Naive thymus-derived CD8-positive, alpha-beta T cell (primary cell): ENCODE measurements at regions not wholly inside any gene's neighbourhood (a gene's known extent, or its start where the extent isn't known, plus 50 kb on each side); places are given as distances from the start of the nearest gene placed in this dataset.
"Not testable (repeated sequence)": the region's sequence is repeated elsewhere in the genome, so short reads cannot be mapped to it uniquely, and the experiment has no call there.

ENCODE experiments used
- ATAC-seq, 2 donors: fragments of 150-1000 bp; cut with Tn5 transposase in 1 of 2; sonication (Bioruptor Pico), chemical (Tn5 transposase) in 1 of 2; 1 replicate in 1 of 2; 2 replicates in 1 of 2; pipeline ENCODE4 v1.10.0; 2021; ENCODE audit warnings: mild to moderate bottlenecking in 2 of 2, moderate library complexity in 2 of 2
- POLR2A ChIA-PET: fragments of 350-600 bp; sonication (Branson Sonifier 250); formaldehyde crosslinking; loops from one replicate; lab custom pipeline; 2021; ENCODE audit warnings: antibody characterized with exemption; lab: Charles Lee
- DNase-seq, 10 donors: peaks; one replicate each; pipeline versions ENCODE4 v3.0.0 to v3.0.0-alpha.2; 2020 to 2022
- H3K27ac Mint-ChIP-seq, 10 donors: one replicate each; pipeline ENCODE4 v1.8.0; 2020 to 2022; ENCODE audit warnings: mild to moderate bottlenecking in 10 of 10, mixed read lengths in 10 of 10, moderate library complexity in 4 of 10, inconsistent platforms in 1 of 10
- H3K27me3 Mint-ChIP-seq, 5 donors: one replicate each; pipeline ENCODE4 v1.8.0; 2021 to 2022; ENCODE audit warnings: mixed read lengths in 5 of 5
- H3K36me3 Mint-ChIP-seq, 3 donors: one replicate each; pipeline ENCODE4 v1.8.0; 2020 to 2022; ENCODE audit warnings: mixed read lengths in 3 of 3, mild to moderate bottlenecking in 2 of 3, inconsistent platforms in 1 of 3
- H3K4me1 Mint-ChIP-seq, 4 donors: one replicate each; pipeline ENCODE4 v1.8.0; 2021 to 2022; ENCODE audit warnings: mixed read lengths in 4 of 4
- H3K4me3 Mint-ChIP-seq, 10 donors: one replicate each; pipeline ENCODE4 v1.8.0; 2020 to 2022; ENCODE audit warnings: mild to moderate bottlenecking in 10 of 10, mixed read lengths in 10 of 10, moderate library complexity in 6 of 10, inconsistent platforms in 1 of 10
- H3K9me3 Mint-ChIP-seq, 9 donors: one replicate each; pipeline ENCODE4 v1.8.0; 2020 to 2022; ENCODE audit warnings: mixed read lengths in 9 of 9, mild to moderate bottlenecking in 3 of 9, inconsistent platforms in 1 of 9, moderate library complexity in 1 of 9

DNA sequence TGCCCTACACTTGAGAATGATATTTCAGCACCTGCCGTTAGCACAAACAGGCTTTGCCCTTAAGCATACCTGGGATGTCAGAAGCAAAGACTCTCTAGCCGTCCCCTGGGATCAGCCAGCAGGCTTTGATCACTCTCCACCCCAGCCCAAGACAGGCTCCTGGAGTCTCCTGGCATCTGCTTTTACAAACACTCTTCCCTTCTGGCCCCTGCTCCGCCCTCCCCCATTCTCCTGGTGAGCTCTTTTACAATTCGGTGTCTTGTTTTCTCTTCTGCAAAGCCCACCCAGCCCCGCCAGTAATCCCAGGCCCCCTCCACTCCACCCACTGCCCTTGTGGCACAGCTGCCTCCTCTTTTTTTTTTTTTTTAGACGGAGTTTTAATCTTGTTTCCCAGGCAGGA lies 50.4 kb downstream of the KATNIP start:
- ATAC-seq (no peak), DNase-seq (no peak)
- Mint-ChIP-seq H3K36me3 (peaks cover 0 to 8% (median 2%) of the 10 kb centered on the region in 3 donors), H3K4me1 (peaks cover 0 to 3% (median 0%) of the 10 kb centered on the region in 4 donors), H3K27ac (peak overlapping the region in 2 of 10 donors; percentile 34 to 38), H3K27me3 (no peaks in the 10 kb centered on the region), H3K9me3 (no peaks in the 10 kb centered on the region), H3K4me3 (no peak overlapping the region)
- POLR2A ChIA-PET: no interaction called here

DNA sequence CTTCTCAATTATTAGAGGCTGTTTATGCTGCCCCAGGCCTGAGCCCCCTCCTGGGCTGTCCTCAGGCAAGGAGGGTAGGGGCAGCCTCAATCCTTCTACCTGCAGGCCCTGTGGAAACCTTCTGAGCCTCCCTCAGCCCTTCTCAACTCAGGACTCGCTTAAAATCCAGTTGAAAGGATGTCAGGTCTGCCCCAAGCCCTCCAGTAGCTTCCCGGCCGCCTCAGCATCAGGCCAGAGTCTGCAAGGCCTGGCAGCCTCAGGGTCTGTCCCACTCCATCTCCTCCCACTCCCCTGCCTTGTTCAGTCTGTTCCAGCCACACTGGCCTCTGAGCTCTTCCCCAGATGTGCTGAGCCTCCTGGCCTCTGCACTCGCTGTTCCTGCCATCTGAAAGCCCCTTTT lies 52.2 kb downstream of the KATNIP start:
- DNase-seq: no peak
- no peak overlapping the region for H3K4me3 Mint-ChIP-seq
- H3K27ac Mint-ChIP-seq: peak overlapping the region in 1 of 10 donors; percentile 76
- ATAC-seq: no peak
- H3K27me3 Mint-ChIP-seq: no peaks in the 10 kb centered on the region
- H3K36me3 Mint-ChIP-seq: peaks cover 0 to 8% (median 0%) of the 10 kb centered on the region in 3 donors
- no peaks in the 10 kb centered on the region for H3K9me3 Mint-ChIP-seq
- POLR2A ChIA-PET: no interaction called here
- peaks cover 0 to 3% (median 0%) of the 10 kb centered on the region in 4 donors for H3K4me1 Mint-ChIP-seq

GRCh38 chr16:27605500-27606106 lies 55.7 kb downstream of the KATNIP start:
- H3K36me3 Mint-ChIP-seq: peaks cover 0 to 13% (median 5%) of the 10 kb centered on the region in 3 donors
- DNase-seq: peak in 1 of 10 donors; percentile 1
- H3K27ac Mint-ChIP-seq, H3K4me1 Mint-ChIP-seq, H3K4me3 Mint-ChIP-seq, H3K27me3 Mint-ChIP-seq, POLR2A ChIA-PET, ATAC-seq, H3K9me3 Mint-ChIP-seq: not testable (repeated sequence)

- Mint-ChIP-seq H3K4me3 (no peak overlapping the region), H3K4me1 (peaks cover 0 to 6% (median 0%) of the 10 kb centered on the region in 4 donors), H3K9me3 (no peaks in the 10 kb centered on the region), H3K27ac (no peak overlapping the region), H3K27me3 (no peaks in the 10 kb centered on the region), H3K36me3 (peaks cover 0 to 11% (median 5%) of the 10 kb centered on the region in 3 donors)
- POLR2A ChIA-PET: no interaction called here
- no peak for DNase-seq
- no peak for ATAC-seq
Observed at GRCh38 chr16:27611340-27611739, 61.4 kb downstream of the KATNIP start.

DNA sequence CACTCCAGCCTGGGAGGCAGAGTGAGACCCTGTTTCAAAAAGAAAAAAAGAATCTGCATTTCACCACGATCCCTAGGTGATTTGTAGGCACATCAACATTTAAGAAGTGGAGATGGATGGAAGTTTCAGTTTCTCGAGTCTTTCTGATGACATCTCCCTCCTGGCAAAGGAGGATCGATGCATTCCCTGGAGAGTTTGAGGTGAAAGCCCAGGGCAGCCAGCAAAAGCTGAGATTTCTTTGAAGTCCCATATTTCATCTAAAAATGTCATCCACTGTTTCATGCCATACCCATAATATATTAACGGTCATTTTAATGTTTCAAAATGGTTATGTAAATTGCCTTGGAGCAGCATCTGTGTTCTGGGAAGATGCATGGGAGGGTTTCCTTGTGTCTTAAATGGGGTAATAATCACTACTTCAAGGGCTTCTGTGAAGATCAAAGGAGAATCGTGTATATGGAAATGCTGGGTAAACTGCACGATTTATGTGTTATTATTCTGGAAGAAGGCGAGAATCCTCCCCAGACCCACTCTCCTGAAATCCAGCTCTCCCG lies 63.4 kb downstream of the KATNIP start:
- POLR2A ChIA-PET: no interaction called here
- Mint-ChIP-seq H3K27me3 (no peaks in the 10 kb centered on the region), H3K4me1 (peaks cover 0 to 6% (median 0%) of the 10 kb centered on the region in 4 donors), H3K36me3 (peaks cover 0 to 8% (median 3%) of the 10 kb centered on the region in 3 donors), H3K27ac (no peak overlapping the region), H3K9me3 (no peaks in the 10 kb centered on the region), H3K4me3 (no peak overlapping the region)
- ATAC-seq: no peak
- no peak for DNase-seq

- no peak for ATAC-seq
Observed at GRCh38 chr16:27617665-27618064, 67.7 kb downstream of the KATNIP start.

DNA sequence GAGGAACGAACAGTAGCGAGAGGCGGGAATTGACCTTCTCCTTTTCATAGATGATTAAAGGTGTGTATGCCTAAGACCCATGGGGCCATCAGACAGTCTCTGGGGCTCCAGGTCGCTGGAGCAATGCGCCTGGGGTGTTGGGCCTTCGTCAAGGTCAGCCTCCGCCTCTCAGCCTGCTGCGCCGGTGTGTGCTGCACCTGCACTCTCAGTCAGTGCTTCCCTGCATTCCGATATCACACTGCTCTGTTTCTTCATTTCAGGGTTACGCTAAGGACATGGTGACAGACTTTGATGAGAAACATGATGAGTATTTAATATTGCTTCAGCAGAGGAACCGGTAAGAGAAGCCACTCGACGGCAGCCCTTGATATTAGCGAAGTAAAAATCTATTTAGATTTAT lies 68.2 kb downstream of the KATNIP start:
- ATAC-seq (no peak), DNase-seq (no peak)
- H3K27ac Mint-ChIP-seq: no peak overlapping the region
- no peaks in the 10 kb centered on the region for H3K27me3 Mint-ChIP-seq
- peaks cover 0 to 21% (median 14%) of the 10 kb centered on the region in 3 donors for H3K36me3 Mint-ChIP-seq
- POLR2A ChIA-PET: no interaction called here
- no peak overlapping the region for H3K4me3 Mint-ChIP-seq
- H3K4me1 Mint-ChIP-seq: peaks cover 0 to 5% (median 0%) of the 10 kb centered on the region in 4 donors
- no peaks in the 10 kb centered on the region for H3K9me3 Mint-ChIP-seq

More at GRCh38 chr16:27617665-27618064, 67.7 kb downstream of the KATNIP start:
- DNase-seq: no peak
- Mint-ChIP-seq H3K9me3 (no peaks in the 10 kb centered on the region), H3K4me3 (no peak overlapping the region), H3K36me3 (peaks cover 0 to 21% (median 14%) of the 10 kb centered on the region in 3 donors), H3K27me3 (no peaks in the 10 kb centered on the region), H3K27ac (no peak overlapping the region), H3K4me1 (peaks cover 0 to 5% (median 0%) of the 10 kb centered on the region in 4 donors)
- POLR2A ChIA-PET: no interaction called here

DNA sequence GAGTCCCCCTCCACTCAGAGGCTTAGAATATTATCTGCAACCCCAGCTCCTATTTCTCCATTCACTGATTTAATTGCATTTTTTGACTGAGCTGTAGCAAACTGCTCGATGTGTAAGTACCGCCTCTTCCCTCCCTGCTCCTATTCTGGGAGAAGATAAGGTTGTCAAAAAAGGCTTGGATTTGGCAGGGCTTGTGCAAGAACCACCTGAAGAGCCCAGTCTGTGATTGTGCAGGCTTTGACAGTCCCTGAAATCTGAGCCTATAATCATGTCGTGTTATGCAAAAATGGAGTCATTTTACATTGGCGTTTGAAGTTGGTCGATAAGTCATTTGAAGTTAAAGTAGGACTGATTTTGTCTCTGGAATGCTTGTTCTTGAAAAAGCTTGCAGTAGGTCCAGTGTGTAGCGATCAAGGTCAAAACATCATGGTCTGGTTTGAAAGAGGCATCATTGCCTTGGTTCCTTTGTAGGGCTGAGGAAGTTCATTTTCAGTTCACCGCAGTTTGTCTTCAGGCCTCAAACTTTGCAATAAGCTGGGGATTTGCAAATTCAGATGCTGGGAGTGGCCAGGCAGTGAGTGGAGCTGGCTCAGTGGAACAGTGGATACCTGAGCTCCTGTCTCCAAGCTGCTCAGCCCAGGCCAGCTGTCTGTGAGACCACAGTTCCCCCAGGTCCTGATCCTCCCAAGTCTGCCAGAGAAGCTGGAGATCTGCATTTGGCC lies 68.8 kb downstream of the KATNIP start:
- H3K27ac Mint-ChIP-seq: no peak overlapping the region
- peaks cover 0 to 5% (median 0%) of the 10 kb centered on the region in 4 donors for H3K4me1 Mint-ChIP-seq
- ATAC-seq: no peak
- DNase-seq: no peak
- POLR2A ChIA-PET: no interaction called here
- peaks cover 0 to 21% (median 14%) of the 10 kb centered on the region in 3 donors for H3K36me3 Mint-ChIP-seq
- no peak overlapping the region for H3K4me3 Mint-ChIP-seq
- no peaks in the 10 kb centered on the region for H3K27me3 Mint-ChIP-seq
- H3K9me3 Mint-ChIP-seq: no peaks in the 10 kb centered on the region

DNA sequence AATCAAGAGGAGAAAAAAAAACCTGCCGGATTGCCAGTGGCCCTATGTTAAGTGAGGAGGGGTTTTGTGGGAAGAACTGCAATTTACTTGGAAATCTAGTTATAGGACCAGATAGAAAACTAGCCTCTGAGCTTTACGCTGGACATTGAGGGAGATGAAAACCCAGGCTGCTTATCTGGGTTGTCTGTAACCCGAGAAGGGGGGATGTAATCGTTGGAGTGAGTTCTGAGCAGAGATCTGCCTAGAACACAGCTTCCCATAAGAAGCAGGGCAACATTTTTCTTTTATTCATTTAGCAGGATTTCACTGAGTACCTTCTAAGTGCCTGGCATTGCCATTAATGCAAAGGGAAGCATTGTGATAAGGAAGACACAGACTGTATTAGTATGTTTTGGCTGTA lies 70.6 kb downstream of the KATNIP start:
- Mint-ChIP-seq H3K4me1 (peaks cover 0 to 2% (median 0%) of the 10 kb centered on the region in 4 donors), H3K4me3 (no peak overlapping the region)

DNA sequence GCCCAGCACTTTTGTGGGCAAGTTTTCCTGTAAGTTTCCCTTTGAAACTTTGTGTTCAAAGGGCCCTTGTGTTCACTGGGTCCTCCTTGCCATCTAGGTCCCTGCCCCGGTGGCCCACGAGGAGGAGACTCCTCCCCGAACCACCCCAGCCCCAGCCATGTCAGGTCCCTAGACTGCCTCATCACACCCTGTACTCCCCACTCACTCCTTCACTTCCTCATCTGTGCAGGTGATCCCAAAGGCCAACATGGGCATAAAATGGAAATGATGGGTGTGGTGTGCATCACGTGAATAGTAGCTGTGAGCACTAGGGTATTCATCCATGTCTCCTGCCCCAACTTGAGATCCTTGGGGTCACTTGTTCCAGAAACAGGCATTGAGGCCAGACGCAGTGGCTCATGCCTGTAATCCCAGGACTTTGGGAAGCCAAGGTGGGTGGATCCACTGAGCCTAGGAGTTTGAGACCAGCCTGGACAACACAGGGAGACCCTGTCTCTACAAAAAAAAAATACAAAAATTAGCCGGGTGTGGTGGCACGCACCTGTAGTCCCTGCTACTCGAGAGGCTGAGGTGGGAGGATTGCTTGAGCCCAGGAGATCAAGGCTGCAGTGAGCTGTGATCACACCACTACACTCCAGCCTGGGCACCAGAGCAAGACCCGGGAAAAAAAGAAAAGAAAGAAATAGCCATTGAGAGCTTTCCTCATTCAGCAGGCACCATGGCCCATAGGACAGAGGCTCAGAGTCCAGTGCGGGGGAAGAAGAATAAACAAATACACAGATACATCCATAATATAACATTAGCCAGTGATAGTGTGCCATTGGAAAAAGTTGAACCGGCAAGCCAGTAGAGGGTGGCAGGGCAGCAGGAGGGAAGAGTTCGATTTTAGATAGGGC lies 74.5 kb downstream of the KATNIP start:
- Mint-ChIP-seq H3K27me3 (no peaks in the 10 kb centered on the region), H3K4me3 (no peak overlapping the region), H3K9me3 (no peaks in the 10 kb centered on the region), H3K27ac (peak overlapping the region in 1 of 10 donors; percentile 77), H3K4me1 (peaks cover 0 to 2% (median under 1%) of the 10 kb centered on the region in 4 donors), H3K36me3 (peaks cover 0 to 21% (median 17%) of the 10 kb centered on the region in 3 donors)
- no peak for ATAC-seq
- POLR2A ChIA-PET: no interaction called here
- DNase-seq: no peak

More for the DNA sequence above, 70.6 kb downstream of the KATNIP start:
- DNase-seq (no peak), ATAC-seq (no peak)
- no peaks in the 10 kb centered on the region for H3K27me3 Mint-ChIP-seq
- H3K36me3 Mint-ChIP-seq: peaks cover 0 to 21% (median 14%) of the 10 kb centered on the region in 3 donors
- POLR2A ChIA-PET: no interaction called here
- no peaks in the 10 kb centered on the region for H3K9me3 Mint-ChIP-seq
- H3K27ac Mint-ChIP-seq: peak overlapping the region in 1 of 10 donors; percentile 43

GRCh38 chr16:27625050-27625697 lies 75.2 kb downstream of the KATNIP start:
- no peaks in the 10 kb centered on the region for H3K27me3 Mint-ChIP-seq
- peaks cover 0 to 19% (median 12%) of the 10 kb centered on the region in 3 donors for H3K36me3 Mint-ChIP-seq
- H3K4me1 Mint-ChIP-seq: peaks cover 0 to 2% (median 1%) of the 10 kb centered on the region in 4 donors
- DNase-seq (no peak), ATAC-seq (no peak)
- H3K27ac Mint-ChIP-seq: peak overlapping the region in 1 of 10 donors; percentile 33
- H3K9me3 Mint-ChIP-seq: no peaks in the 10 kb centered on the region
- no peak overlapping the region for H3K4me3 Mint-ChIP-seq
- POLR2A ChIA-PET: no interaction called here

GRCh38 chr16:27627136-27627535 lies 77.2 kb downstream of the KATNIP start:
- H3K4me1 Mint-ChIP-seq: peaks cover 0 to 2% (median under 1%) of the 10 kb centered on the region in 4 donors
- no peak for ATAC-seq
- no peak overlapping the region for H3K27ac Mint-ChIP-seq
- no peak overlapping the region for H3K4me3 Mint-ChIP-seq
- no peaks in the 10 kb centered on the region for H3K27me3 Mint-ChIP-seq
- no peaks in the 10 kb centered on the region for H3K9me3 Mint-ChIP-seq
- no peak for DNase-seq
- H3K36me3 Mint-ChIP-seq: peaks cover 0 to 29% (median 12%) of the 10 kb centered on the region in 3 donors
- POLR2A ChIA-PET: no interaction called here
